NCI-H748 (cell line): ENCODE measurements at regions not wholly inside any gene's neighbourhood (a gene's known extent, or its start where the extent isn't known, plus 50 kb on each side); places are given as distances from the start of the nearest gene placed in this dataset.
A peak's percentile ranks its signal among the peaks of the same experiment; 100 is the strongest.
"Not testable (repeated sequence)": the region's sequence is repeated elsewhere in the genome, so short reads cannot be mapped to it uniquely, and the experiment has no call there.

Experiments used
- DNase-seq: peaks from one replicate; lab custom pipeline; 2025; ENCODE audit not compliant: unreplicated experiment; lab: John Stamatoyannopoulos, UW

DNA sequence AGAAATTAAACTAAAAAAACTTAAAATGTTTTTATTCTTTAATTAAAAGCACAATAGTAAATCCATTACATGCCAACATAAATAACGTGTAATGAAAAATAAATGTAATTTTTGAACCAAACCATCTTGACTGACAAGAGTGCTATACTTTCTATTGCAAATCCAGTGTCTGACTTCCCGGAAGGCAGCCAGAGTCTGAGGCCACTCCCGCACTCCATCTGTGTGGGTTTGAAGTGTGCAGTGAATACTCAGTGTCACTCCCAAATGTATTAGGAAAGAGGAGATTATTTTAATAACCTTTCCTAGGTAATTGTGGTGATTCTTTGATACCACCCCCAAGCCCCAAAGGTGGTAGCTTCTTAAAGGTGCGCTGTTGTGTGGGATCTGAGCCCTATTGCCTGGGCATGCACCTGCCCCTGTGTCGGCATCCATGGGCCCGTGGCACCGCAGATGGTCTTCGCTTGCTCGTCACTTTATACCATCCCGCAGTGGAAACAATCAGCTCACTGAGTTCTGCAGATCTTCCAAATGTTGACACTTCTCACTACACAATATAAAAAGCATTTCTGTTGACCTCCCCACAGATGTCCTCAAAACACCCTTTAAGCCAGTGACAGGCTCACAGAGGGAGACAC, 391.2 kb downstream of the THBS2 start:
- no peak for DNase-seq

DNA sequence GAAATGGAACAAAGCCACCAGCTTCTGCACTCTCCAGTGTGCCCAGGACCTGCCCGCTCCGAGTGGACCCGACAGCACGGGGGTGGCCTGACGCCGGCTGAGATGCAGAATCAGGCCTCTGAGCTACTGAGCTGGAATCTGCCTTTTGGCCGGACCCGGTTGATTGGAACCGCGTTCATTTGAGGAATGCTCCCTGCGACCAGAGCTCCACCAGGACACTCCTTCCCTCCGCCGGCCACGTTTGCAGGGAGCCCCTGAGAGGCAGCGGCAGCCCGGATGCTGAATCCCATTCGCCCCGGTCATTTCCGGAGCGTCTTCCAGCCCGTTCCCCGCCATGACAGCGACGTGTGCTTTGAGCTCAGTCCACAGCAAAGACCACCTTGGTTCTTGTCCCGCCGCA, 392.7 kb downstream of the THBS2 start:
- no peak for DNase-seq

DNA sequence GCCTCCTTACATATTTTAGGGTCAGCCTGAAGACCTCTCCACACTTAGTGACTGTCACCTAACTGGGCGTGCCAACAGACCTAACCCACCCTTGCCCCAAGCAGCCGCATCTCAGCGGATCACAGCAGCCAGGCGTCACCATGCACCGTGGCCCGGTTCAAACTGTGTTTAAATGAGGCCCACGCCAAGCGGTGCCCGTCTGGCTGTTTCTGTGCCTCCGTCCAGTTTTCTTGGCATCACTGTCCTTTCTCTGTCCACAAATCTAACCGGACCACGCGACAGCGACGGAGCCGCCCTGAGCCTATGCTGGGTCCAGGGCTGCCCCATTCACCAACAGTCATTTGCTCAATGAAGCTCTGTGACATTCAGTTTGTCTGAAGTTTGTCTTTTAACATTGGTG, 393.3 kb downstream of the THBS2 start:
- DNase-seq, result no peak

DNA sequence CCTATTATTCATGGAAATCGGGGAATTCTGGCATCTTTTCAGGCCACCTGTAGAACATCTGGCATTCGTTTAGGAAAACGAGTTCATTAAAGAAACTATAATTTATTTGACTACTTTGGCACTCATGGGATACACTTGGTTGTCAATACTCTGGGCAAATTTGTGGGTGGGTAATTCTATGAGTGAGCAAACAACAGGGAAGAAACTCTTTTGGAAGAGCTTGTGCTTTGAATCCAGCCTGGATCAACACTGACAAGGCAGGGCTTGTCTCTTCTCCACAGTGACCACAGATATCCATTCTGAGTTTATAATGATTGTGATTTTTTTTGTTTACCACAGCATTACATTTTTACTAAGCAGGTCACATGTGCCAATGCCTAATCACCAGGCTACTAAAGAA, 394.7 kb downstream of the THBS2 start:
- DNase-seq, result peak; percentile 43

DNA sequence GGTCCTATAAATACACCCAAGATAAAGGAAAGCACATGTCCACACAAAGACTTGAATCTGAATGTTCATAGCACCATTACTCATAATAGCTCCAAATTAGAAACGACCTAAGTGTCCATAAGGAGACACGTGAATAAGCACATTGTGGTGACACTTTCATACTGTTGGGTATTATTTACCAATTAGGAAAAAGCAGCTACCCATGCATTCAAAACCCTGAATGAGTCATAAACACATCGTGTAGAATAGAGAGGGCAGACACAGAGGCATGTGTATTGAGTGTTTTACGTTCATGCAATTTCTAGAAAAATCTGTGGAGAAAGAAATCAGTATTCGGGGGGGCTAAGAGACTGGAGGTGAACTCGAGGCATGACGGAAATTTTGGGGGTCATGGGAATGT, 396.7 kb downstream of the THBS2 start:
- no peak for DNase-seq

DNA sequence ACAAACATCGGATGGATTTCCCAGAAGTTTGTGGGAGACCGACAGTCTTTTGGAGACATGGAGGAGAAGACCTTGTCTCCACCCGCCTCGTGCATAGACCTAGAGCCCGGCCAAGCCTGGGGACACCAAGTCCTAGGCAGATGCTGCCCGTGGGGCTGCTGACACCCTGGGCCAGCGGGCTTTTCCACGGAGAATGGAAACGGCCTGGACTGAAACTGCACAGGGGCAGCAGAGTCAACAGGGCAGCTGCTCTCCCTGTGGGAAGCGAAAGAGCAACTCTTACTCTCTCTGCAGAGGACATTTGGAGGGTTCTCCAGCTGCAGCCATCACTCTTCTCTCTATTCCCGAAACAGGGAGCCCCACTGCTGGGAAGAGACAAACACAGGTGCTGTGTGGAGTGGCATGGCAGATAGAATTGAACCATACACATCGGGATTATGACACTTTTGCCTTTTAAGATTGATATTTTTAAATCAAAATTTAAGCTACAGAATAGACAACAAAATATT, 401.2 kb downstream of the THBS2 start:
- DNase-seq, result no peak

DNA sequence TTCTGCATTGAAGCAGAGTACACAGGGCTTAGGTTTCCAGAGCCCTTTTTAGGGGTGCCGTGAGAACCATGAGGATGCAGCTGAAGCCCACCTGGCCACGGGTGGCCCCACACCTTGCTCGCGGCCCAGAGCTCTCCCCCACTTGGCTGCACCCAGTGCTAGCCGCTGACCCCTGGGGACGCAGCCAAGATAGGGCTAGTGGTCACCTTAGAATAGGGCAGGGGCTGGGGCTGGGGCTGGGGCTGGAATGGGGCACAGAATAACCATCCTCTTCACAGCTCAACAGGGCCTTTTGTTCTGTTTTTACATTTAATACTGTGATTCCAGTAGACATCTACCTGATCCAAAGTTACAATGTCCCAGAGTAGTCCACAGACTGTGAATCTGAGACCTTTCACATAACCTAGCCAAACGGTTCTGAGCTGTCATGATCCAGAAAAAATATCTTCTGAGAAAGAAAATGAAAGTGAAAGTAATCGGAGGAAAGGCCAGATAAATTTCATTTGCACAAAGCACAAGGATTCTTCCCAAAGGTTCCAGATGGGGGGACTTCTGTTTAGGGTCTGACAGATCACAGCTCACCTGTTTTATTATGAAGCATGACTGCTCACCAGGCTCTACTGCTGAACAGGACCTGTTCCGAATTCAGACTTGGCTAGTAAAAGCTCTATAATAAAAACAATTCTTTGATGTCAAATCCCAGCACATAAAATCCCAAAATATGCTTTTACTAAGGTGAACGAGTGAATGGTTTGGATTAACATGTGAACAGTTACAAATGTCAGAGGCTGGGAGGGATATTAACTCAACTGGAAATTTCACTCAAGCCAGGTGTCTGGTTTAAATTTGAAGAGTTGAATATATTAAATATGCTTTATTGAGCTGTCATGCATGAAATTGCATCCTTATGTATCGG, 401.9 kb downstream of the THBS2 start:
- no peak for DNase-seq

DNA sequence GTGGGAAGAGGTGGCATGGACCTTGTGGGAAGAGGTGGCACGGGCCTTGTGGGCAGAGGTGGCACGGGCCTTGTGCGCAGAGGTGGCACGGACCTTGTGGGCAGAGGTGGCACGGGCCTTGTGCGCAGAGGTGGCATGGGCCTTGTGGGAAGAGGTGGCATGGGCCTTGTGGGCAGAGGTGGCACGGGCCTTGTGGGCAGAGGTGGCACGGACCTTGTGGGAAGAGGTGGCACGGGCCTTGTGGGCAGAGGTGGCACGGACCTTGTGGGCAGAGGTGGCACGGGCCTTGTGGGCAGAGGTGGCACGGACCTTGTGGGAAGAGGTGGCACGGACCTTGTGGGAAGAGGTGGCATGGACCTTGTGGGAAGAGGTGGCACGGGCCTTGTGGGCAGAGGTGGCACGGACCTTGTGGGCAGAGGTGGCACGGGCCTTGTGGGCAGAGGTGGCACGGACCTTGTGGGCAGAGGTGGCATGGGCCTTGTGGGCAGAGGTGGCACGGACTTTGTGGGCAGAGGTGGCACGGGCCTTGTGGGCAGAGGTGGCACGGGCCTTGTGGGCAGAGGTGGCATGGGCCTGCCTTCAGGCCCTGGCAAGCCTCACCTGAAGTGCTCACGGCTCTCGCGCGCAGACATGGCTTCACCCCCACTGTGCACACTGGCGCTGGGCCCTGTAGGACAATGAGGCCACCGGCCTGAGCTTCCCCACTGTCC, 403.5 kb downstream of the THBS2 start:
- not testable (repeated sequence) for DNase-seq

DNA sequence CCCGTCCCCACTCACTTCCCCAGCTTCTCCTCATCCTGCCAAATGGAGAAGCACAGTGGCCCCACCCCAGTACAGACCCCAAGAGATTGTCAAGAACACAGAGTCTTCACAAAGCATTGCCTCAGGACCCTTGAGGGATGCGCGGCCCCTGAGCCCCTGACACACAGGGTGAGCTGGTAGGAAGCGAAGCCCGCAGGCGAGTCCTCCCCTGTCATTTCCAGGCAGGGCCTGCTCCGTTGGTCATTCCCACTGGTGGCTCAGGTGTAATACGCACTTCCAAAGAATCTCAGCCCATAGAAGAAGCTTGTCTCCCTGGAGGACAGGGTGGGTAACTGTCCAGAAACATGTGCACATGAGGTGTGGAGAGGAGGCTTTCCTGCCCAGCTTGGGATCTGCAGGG, 404.2 kb downstream of the THBS2 start:
- DNase-seq, result no peak

DNA sequence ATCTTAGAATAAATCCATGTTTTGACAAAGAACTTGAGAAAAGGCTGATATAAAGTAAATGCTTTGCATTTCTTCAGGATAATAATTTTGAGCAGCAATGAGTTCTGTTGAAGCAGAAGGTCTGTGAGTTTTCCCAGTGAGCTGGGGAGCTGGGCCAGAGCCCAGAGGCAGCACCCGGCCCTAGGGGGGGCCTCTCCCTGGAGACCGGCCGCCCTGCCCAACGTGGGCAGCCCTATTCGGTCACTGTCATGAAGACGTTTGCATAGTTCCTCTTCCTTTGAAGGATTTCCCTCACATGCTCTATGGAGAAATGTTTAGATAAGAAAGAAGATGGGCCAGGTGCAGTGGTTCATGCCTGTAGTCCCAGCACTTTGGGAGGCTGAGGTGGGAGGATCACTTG, 404.8 kb downstream of the THBS2 start:
- no peak for DNase-seq

DNA sequence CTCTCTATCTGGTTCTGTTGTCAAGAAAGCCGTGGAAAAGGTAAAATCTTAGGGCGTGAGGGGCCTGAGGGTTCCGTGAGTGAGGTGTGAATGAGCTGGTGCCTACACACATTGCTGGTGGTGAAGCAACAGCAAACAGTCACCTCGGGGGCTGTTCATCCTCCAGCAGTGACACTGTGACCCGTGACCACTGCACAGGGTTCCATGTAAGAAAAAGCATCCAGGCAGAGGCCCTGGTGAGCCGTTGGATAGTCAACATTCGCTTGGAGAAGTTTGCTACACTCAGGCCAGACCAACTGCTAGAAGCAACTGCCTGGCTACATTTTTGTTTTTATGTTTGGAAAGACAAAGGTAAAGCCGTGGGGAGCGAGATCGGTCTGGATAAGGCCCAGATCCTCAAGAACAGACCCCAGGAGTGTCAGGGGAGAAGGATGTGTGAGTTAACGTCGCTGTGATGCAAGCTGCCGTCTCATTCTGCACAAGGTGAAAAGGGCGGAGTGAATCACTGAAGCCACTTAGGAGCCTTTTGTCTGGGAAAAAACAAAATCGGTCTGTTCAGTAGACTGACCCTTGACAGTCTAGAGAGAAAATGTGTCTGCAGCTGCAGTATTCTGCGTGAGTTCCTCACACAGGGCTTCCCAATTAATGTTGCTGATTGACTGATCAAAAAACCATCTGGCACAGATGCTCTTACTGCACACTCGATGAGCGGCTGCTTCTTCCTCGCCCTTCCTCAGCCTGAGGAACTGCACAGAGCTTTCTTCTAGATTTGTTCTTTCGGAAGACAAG, 404.0 kb downstream of the SMOC2 start:
- DNase-seq, result peak; percentile 59

DNA sequence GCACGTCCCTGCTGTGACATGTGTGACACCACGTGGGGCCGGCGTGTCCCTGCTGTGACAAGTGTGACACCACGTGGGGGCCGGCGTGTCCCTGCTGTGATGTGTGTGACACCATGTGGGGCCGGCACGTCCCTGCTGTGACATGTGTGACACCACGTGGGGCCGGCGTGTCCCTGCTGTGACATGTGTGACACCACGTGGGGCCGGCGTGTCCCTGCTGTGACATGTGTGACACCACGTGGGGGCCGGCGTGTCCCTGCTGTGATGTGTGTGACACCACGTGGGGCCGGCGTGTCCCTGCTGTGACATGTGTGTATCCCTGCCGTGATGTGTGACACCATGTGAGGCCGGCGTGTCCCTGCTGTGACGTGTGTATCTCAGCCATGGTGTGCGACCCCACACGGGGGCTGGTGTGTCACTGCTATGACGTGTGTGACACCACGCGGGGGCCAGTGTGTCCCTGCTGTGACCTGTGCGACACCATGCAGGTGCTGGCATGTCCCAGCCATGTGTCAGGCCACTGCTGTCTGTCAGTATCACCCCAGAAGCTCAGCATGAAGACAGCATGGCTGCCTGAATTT, 401.7 kb downstream of the SMOC2 start:
- DNase-seq, result not testable (repeated sequence)

DNA sequence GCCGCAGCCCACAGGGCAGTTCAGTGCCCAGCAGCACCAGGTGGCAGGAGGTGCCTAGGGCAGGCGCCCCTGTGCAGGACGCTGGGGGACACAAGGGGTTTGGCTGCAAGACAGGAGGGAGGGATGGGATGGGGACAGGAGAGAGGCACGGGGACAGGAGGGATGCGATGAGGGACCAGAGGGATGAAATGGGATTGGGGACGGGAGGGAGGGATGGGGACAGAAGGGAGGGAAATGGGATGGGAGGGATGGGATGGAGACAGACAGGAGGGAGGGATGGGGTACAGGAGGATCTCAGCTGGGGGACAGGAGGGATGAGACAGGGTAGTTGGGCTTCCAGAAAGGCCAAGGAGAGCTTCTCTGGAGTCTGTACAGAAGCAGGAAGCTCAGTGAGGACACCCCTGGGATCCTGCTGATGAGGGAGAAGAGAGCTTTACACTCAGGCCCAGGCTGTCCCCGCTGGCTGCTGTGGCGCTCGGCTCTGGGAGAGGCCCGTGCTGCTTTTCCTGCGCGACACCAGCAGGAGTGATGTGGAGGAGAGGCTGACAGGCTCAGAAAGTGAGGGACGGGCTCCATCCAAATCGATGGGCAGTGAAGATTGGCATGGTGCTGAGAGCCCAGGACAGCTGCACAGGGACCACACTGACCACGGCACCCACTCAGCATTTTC, 400.8 kb downstream of the SMOC2 start:
- DNase-seq, result no peak

DNA sequence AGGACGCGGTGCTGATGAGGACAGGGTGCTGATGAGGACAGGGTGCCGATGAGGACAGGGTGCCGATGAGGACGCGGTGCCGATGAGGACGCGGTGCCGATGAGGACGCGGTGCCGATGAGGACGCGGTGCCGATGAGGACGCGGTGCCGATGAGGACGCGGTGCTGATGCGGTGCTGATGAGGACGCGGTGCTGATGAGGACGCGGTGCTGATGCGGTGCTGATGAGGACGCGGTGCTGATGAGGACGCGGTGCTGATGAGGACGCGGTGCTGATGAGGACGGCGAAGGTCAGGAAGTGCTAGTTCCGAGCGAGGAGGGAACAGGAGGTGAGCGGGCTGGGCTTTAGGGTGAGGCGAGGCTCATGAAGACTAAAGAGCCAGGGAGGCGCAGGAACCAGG, 399.9 kb downstream of the SMOC2 start:
- DNase-seq, result not testable (repeated sequence)

DNA sequence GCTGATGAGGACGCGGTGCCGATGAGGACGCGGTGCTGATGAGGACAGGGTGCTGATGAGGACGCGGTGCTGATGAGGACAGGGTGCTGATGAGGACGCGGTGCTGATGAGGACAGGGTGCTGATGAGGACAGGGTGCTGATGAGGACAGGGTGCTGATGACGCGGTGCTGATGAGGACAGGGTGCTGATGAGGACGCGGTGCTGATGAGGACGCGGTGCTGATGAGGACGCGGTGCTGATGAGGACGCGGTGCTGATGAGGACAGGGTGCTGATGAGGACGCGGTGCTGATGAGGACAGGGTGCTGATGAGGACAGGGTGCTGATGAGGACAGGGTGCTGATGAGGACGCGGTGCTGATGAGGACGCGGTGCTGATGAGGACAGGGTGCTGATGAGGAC, 399.3 kb downstream of the SMOC2 start:
- DNase-seq, result not testable (repeated sequence)

DNA sequence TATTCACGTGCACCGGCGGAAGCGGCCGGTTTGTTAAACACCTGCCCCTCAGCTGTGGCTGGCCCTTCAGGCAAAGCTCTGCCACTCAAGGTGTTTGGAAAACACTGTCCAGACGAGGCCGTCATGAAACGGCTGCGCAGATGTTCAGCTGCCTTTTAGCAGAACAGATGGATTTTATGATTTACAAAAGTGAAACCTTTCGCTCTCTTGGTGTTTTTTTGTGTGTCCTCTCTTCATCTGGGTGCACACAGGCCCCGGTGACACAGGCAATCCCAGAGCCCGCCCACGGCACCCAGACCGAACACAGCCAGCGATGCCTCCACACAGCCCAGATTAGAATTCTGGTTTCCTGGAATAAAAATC, 397.0 kb downstream of the SMOC2 start:
- DNase-seq, result peak; percentile 90

DNA sequence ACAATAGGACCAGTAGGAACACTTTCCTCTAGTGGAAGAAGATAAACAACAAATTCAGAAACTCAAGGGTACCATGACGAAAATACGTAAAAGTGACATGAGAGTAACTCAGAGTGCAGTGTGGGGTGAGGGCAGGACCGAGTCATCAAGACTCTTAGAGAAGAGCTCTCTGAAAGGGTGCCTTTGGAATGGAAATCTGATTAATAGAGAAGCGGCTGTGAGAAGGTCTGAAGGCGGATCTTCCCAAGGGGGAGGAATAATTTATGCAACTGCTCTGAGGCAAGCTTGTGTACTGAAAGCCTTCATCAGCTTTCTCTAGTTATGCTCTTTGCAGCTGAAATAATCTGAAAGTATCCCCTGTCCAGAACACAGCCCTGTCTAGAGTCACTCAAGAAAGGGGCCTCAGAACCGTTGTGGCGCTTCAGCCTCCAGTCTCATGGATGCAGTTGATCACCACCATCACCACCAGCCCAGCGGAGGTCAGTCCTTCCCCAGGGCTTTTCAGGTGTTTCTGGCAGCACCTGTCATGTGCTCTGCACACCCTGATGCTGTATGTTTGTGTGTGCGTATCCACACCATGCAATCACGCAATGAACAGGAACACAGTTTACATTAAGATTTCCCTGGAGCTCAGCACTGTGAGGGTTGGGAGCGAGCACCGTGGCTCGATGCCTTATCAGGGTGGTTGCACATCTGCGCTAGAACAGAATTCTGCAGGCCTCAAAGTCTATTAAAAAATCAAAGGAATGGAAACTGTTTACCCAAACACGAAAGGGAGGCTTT, 396.5 kb downstream of the SMOC2 start:
- DNase-seq, result peak; percentile 88

DNA sequence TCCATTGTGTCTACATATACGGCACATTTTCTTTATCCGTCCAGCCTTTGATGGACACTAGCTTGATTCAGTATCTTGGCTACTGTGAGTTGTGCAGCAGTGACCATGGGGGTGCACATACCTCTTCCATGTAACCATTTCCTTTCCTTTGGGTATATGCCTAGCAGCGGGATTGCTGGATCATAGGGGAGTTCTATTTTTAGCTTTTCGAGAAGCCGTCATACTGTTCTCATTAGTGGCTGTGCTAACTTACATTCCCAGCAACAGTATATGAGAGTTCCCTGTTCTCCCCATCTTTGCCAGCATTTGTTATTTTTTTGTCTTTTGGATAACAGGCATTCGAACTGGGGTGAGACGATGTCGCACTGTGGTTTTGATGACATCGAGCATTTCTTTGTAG, 395.0 kb downstream of the SMOC2 start:
- no peak for DNase-seq

DNA sequence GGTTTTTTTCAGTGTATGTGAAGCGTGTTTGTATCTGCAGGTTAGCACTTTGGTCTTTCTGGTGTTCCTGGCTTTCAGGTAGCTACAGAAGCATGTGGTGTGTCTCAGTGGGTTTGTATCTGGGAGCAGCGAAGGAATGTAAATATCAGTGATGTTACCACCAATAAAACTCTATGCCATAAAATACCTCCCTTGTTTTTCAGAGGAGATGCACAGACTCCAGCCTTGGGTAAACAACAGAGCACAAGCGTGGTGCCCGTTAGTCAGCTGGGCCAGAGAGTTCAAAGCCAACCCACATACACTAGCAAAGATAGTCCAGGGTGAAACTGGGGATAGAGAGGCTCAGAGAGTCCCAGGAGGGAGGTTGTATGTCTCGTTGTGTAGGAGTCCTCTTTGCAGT, 393.8 kb downstream of the SMOC2 start:
- no peak for DNase-seq
